Type B pancreatic cell (in vitro differentiated cells): ENCODE measurements at regions not wholly inside any gene's neighbourhood (a gene's known extent, or its start where the extent isn't known, plus 50 kb on each side); places are given as distances from the start of the nearest gene placed in this dataset.

ENCODE experiments used
- DNase-seq: peaks from one replicate; pipeline ENCODE4 v3.0.0; 2021; ENCODE audit warnings: mixed read lengths; ENCODE audit not compliant: unreplicated experiment; ENCODE audit errors: extremely low spot score
- H3K27ac Mint-ChIP-seq: 2 replicates; pipeline ENCODE4 v1.8.0; 2021; ENCODE audit warnings: mild to moderate bottlenecking, mixed read lengths
- H3K27me3 Mint-ChIP-seq: 2 replicates; pipeline ENCODE4 v1.8.0; 2021; ENCODE audit warnings: mixed read lengths
- H3K36me3 Mint-ChIP-seq: 2 replicates; pipeline ENCODE4 v1.8.0; 2021; ENCODE audit warnings: mixed read lengths
- H3K4me1 Mint-ChIP-seq: one replicate; pipeline ENCODE4 v1.8.0; 2021; ENCODE audit warnings: mixed read lengths; ENCODE audit not compliant: unreplicated experiment
- H3K4me3 Mint-ChIP-seq: 2 replicates; pipeline ENCODE4 v1.8.0; 2021; ENCODE audit warnings: mild to moderate bottlenecking, mixed read lengths
- H3K9me3 Mint-ChIP-seq: 2 replicates; pipeline ENCODE4 v1.8.0; 2021; ENCODE audit warnings: mixed read lengths
- TF ChIP-seq, protein P1 (sequence below): fragments of 200-600 bp; sonication (generic); conservative IDR thresholded peaks from 2 replicates; pipeline ENCODE4 v1.5.0; 2021; ENCODE audit warnings: antibody characterized with exemption, mild to moderate bottlenecking

DNA sequence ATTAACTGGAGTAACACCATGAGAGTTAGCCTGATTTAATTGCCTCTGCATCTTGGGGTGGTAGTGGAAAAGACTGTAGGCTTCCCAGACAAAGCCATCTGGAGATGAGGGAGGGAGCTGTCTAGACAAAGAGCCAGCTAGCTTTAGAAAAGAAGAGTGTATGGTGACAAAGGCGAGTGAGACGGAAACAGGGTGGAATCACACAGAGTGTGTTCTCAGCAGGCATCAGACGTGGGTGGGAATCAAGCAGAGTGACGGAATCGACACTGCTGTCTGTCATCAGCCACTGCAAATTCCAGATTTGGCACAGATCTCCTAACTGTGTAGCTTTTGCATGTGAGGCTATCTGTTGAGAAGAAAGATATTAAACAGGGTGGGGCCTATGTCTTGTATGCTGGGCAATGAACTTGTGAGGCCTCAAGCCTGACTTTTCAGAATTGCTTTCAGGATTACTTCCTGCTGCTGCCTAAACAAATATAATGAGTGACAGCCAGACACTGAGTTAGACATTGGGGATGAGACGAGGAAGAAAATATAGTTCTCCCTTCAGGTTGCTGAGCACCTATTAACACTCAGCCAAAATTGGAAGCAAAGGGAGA, 236.5 kb upstream of the GRIP1 start:
- H3K27ac Mint-ChIP-seq, result no peak overlapping the region
- TF ChIP-seq, protein P1, sequence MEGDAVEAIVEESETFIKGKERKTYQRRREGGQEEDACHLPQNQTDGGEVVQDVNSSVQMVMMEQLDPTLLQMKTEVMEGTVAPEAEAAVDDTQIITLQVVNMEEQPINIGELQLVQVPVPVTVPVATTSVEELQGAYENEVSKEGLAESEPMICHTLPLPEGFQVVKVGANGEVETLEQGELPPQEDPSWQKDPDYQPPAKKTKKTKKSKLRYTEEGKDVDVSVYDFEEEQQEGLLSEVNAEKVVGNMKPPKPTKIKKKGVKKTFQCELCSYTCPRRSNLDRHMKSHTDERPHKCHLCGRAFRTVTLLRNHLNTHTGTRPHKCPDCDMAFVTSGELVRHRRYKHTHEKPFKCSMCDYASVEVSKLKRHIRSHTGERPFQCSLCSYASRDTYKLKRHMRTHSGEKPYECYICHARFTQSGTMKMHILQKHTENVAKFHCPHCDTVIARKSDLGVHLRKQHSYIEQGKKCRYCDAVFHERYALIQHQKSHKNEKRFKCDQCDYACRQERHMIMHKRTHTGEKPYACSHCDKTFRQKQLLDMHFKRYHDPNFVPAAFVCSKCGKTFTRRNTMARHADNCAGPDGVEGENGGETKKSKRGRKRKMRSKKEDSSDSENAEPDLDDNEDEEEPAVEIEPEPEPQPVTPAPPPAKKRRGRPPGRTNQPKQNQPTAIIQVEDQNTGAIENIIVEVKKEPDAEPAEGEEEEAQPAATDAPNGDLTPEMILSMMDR, result no peak

DNA sequence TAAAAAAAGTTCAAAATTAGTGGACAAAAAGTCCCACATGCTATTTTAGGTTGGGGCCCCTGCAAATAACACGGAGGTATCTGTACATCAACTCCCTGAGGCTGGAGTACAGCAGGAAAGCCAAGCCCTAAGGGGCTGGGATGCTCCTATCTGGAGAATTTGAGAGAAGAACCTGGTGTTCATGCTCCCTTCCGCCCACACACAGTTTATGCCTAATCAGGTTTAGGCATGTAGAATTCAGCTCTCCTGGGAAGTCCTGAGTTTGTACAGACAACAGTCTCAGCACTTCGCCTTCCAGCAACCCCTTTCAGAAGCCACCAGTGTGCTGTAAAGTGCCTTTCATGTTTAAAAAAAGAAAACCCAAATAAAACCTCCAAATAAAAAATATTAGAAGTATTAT, 237.3 kb upstream of the GRIP1 start:
- Mint-ChIP-seq H3K9me3 (no peaks in the 10 kb centered on the region), H3K4me3 (no peak overlapping the region), H3K27me3 (no peaks in the 10 kb centered on the region), H3K27ac (no peak overlapping the region), H3K4me1 (peaks cover 8% of the 10 kb centered on the region), H3K36me3 (no peaks in the 10 kb centered on the region)
- TF ChIP-seq, protein P1, result no peak
- no peak for DNase-seq

More for the DNA sequence above, 236.5 kb upstream of the GRIP1 start:
- Mint-ChIP-seq H3K4me3 (no peak overlapping the region), H3K27me3 (no peaks in the 10 kb centered on the region), H3K36me3 (no peaks in the 10 kb centered on the region), H3K4me1 (peaks cover 8% of the 10 kb centered on the region), H3K9me3 (no peaks in the 10 kb centered on the region)
- no peak for DNase-seq

DNA sequence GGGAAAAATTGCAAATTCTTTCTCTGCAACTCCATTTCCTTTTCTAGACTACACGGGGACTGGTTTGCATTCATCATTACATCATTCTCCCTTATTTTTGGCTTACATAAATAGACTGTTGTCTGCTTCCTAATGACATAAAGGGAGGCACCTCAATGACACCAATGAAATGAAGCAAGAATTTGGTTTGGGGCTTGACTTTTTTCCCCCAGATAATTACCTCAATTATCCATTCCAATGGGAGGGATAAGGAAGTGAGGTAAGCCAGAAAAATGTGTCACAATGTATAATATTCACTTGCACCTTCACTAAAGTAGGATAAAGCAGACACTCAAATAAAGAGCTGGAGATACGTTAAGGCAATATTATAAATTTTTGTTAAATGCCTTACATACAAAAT, 240.6 kb upstream of the GRIP1 start:
- Mint-ChIP-seq H3K27ac (no peak overlapping the region), H3K9me3 (no peaks in the 10 kb centered on the region), H3K4me1 (peaks cover 8% of the 10 kb centered on the region), H3K27me3 (no peaks in the 10 kb centered on the region), H3K4me3 (no peak overlapping the region), H3K36me3 (no peaks in the 10 kb centered on the region)
- no peak for DNase-seq
- TF ChIP-seq, protein P1, result no peak

DNA sequence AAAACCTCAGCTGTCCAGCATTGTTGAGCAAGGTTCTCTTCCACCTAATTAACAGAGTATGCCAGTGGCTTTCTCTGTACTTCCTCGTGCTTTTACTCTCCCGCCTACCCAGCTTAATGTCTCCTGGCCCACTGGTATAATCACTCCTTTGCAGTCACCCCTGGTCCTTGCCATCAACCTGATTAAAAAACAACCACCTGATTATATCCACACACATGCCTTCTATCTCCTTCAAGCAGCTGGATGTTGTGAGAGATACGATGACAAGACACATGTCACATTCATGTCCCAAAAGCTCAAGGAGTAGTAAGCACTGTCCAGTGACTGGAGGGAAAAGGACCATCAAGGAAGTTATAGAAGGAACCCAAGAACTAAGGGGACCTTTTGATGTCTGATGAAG, 241.3 kb upstream of the GRIP1 start:
- Mint-ChIP-seq H3K27ac (no peak overlapping the region), H3K4me3 (no peak overlapping the region), H3K4me1 (peaks cover 6% of the 10 kb centered on the region), H3K27me3 (no peaks in the 10 kb centered on the region), H3K36me3 (no peaks in the 10 kb centered on the region), H3K9me3 (no peaks in the 10 kb centered on the region)
- no peak for DNase-seq
- TF ChIP-seq, protein P1, result no peak

DNA sequence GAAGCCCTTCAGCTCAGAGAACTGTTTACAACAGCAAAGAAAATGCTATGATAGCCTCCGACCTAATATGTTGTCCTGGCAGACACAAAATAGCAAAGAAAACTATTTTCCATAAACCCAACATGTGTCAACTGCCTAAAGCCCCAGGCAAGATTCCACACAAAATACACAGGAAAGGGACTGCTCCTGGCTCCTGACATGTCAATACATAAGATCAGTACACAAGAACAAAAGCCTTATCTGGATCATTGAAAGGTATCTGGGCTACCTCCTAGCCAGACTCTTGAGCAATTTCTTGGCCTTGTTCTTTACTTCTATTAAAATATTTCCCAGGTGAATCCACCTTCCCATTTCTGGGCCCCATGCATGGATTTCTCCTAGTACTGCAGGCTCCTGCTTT, 242.3 kb upstream of the GRIP1 start:
- no peak overlapping the region for H3K4me3 Mint-ChIP-seq
- no peaks in the 10 kb centered on the region for H3K4me1 Mint-ChIP-seq
- TF ChIP-seq, protein P1, result no peak
- H3K9me3 Mint-ChIP-seq, result no peaks in the 10 kb centered on the region
- no peaks in the 10 kb centered on the region for H3K27me3 Mint-ChIP-seq
- no peak for DNase-seq
- no peak overlapping the region for H3K27ac Mint-ChIP-seq
- no peaks in the 10 kb centered on the region for H3K36me3 Mint-ChIP-seq

DNA sequence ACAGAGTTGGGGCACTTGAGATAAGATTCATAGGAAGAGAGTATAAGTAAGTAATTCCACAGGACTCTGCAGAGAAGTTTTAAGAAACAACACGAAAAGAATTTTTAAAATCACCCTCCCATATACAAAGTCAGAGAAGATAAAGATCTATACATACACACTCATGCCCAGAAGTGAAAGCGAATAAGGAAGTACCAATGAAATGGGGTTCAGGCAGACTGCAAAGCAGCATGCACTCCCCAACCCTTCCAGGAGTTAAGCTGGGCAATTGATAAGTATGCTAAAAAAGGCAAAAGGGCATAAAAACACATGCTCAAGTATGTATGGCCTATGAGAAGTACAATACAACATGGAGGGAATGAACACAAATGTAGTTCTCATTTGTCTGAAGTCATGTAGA, 246.2 kb upstream of the GRIP1 start:
- no peak for DNase-seq
- H3K9me3 Mint-ChIP-seq, result no peaks in the 10 kb centered on the region
- H3K36me3 Mint-ChIP-seq, result no peaks in the 10 kb centered on the region
- H3K4me3 Mint-ChIP-seq, result no peak overlapping the region
- no peak overlapping the region for H3K27ac Mint-ChIP-seq
- TF ChIP-seq, protein P1, result no peak
- H3K27me3 Mint-ChIP-seq, result no peaks in the 10 kb centered on the region
- peaks cover 10% of the 10 kb centered on the region for H3K4me1 Mint-ChIP-seq
